ENCODE measurements at regions not wholly inside any gene's neighbourhood (a gene's known extent, or its start where the extent isn't known, plus 50 kb on each side); places are given as distances from the start of the nearest gene placed in this dataset.
"Not testable (repeated sequence)": the region's sequence is repeated elsewhere in the genome, so short reads cannot be mapped to it uniquely, and the experiment has no call there.

DNA sequence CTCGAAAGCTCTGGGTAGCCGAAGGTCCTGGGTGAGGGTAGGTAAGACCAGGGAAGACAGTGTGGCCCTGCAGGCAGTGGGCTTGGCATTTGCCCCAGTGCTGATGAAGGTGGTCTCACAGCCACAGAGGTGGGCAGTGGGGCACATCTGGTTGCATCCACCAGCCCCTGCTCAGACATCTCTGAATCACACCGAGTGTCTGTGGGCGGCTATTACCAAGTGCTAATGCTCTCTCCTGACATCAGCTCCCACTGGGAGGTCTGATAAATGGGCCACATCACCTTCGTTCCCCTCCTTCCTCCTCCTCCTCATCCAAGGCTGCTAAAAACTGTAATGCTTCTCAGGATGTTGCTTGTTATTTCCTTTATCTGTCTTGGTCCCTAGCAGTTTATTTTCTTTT, 330.9 kb upstream of the COBL start:
- DNase-seq: no peak

DNA sequence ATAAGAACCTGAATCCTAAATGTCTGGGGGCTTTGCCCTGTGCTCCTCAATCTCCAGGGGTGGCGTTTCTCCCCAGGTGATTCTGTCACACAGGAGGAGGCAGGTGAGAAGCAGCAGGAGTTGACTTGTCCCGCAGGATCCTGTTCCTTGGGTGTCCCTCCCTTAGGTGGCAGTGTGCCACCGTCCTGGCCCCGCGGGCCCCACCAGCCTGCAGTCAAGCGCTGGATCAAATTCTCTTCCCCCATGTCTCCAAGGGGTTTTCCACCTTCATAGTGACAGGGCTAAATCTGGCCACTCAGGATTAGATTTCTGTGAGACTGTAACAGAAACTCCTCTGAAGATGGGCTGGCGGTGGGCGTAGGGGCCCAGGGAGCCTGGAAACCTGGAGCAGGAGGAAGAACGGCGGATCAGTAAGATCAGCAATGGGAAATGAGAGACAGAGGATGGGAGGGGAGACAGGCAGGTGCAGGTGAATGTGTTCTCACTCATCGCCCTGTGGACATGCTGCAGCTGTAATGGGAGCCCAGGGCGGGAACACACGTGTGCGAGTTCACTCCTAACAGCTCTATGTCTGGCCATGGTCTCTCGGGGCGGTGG, 329.2 kb upstream of the COBL start:
- no peak for DNase-seq

DNA sequence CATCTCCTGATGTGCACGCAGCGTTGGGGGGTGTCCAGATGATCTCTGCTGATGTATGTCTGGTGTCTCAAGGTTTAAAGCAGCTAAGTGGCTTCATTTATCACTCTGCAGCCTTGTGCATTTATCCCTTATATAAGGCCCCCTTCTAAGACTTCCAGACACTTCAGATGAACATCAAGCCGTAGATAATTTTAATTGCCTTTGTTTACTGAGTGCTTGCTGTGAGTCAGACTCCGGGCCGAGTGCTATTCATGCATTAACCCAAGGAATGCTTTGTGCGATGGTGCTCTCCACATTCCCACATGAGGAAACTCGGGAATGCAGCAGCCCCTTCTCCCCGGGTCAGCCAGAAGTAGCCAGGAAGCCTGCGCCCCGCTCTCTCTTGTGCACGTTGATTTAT, 328.6 kb upstream of the COBL start:
- no peak for DNase-seq

DNA sequence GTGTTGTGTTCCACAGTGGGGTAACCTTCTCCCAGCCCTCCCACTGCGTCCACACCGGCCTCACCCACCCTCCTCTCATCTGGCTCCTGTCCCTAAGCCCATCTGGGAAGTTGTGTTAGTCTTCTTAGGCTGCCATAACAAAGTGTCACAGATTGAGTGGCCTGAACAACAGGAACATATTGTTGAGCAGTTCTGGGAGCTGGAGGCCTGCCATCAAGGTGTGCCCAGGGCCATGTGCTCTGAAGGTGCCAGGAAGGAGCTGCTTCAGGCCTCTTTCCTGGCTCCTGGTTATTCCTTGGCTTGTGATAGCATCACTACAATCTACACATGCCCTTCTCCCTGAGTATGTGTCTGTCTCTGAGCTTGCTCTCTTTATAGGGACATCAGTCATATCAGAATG, 327.6 kb upstream of the COBL start:
- DNase-seq: no peak

DNA sequence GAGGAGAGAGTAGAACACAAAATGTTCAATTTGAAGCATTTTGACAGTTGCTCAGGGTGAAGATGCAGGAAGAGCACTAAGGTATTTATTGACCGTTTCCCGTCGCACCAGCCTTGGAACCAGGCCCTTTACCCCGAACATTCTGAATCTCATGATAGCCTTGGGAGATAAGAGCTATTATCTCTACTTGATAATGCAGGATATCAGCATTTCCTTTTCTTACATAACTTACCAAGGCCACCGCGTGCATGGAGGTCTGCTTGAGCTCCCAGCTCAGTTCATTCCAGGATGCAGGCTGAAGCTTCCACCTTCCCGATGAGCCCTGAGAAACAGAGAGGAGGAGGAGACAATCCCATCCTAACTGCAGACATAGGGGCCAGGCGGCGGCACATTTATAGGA, 324.2 kb upstream of the COBL start:
- no peak for DNase-seq

DNA sequence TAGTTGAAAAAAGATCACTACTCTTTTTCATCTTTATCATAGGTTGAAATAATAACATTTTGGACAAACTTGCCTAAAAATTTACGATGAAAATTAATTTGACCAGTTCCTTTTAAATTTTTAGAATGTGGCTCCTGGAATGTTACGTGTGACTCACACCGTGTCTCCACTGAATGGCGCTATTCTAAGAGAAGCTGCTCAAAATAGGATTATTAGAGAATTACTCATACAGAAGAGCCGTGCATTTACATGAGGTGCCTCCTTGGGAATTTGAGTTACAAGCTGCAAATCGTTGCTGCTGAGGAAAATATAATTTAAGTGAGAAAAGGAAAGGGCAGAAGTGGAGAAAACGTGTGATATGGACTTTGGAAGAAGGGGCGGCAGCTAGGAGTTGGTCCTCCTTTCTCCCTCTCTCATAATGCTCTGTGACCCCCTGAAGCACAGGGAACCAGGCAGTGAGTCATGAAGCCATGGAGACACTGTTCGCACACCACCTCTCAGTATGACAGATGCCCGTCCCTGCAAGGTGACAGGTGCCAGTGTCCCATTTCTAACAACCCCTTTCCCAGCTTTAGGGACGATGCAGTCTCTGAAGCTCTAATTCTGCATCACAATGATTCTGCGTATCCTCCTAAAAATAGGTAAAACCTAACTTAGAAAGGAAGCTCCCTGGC, 323.2 kb upstream of the COBL start:
- no peak for DNase-seq

DNA sequence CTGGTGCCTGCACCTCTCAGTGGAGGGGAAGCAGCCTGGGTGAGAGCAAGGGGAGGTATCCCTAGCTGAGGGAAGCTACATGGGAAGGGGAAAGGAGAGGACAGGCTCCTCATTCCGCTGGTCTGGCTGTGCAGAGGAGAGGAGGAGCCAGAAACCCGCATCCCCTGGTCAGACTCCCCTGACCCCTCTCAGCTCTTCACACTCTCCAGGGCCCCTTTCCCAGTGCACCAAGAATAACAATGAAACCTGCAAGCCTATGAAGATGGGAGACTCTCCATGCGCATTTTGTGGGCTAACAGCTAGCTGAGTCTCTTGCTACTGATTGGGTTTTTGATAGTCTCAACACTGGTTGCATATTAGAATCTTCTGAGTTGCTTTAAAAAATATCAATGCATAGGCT, 319.9 kb upstream of the COBL start:
- DNase-seq: no peak

DNA sequence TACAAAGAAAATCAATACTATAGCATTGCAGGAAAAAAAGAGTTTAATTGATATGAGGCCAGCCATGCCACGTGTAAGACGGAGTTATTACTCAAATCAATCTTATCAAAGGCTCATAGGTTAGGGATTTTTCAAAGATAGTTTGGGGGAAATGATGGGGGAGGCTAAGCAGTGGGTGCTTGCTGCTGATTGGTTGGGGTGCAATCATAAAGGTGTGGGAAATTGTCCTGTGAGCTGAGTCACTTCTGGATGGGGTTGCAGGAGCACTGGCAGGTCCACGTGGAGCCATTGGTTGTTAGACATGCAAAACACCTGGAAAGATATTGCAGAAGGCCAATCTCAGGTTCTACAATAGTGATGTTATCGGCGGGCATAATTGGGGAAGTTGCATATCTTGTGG, 319.2 kb upstream of the COBL start:
- no peak for DNase-seq

DNA sequence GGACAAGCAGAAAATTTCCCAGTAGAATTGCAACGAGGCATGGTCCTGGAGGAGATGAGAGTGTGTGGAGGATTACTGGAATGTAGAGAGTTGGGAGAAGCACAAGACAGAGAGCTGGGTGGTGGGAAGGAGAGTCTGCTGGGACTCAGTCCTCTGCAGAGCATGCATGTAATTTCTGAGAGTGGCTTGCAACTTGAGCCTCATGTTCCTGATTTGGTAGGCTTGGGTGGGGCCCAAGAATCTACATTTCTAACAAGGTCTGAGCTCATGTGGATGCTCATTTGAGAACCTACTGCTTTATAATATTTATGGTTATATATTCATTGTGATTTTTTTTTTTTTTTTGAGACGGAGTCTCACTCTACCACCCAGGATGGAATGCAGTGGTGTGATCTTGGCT, 317.9 kb upstream of the COBL start:
- DNase-seq: no peak

DNA sequence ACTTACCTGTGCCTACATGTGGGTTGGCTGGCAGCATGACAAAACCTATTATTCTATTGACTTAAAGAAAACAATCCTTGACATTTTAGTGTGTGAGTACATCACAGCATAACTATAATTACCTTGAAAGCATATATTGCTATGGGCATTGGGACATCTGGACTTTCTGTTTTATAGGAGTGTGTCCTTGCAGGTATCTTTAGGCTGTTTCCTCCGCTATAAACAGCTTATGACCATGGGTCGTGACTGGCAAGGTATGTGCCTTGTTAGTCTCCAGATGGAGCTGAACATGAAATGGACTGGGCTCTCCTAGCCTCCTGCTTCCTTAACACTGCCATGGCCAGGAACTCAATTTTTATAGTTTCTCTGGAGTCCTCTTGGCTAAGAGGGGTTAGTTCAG, 317.4 kb upstream of the COBL start:
- no peak for DNase-seq

DNA sequence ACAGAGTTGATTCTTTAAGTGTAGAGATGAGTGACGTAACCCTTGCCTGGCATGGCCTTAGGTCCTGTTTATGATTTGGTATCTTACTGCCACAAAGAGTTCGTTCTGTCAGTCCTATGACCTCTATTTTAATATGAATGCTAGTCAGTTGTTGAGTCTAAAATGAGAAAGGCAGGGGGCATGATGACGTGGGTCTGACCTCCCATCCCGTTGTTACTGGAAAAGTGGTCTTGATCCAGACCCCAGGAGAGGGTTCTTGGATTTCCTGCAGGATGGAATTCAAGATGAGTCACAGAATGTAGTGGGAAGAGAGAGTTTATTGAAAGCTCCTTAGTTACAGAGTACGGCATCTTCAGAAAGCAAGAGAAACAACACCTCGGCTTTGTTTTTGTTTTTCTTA, 317.0 kb upstream of the COBL start:
- no peak for DNase-seq

DNA sequence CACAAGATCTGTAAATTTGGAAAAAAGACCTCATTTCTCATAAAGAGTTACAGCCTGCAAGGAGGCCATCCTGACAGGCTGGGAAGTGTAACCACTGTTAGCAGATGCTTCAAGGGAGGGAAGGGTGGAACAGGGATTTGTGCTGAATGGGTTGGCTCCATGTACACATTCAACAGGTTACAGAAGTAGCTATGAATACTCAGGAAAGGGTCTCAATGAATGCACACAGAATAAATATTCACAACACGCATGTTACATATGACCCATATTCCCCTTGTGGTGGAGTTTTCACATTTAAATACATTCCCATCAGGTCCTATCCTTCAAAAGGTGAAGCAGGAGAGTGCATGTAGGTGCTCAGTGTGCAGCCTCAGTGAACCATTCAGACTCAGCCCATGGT, 316.4 kb upstream of the COBL start:
- DNase-seq: no peak

DNA sequence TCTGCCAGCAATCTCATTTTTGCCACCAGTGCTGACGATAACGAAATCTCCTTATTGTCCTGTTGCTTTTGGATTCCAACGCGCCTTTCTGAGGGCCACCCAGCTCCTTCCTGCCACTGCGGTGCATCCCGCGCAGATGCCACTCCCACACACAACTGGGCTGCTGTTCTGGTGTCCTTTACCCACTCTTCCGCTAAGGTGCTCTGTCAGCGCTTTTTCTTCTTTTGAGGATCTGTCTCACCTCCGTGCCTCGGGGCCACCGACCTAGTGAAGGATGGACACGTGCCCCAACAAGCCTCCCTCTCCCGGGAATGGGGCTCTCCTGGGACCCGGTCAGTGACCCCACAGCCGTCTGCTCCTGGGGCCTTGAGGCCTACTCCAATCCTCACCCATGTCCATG, 314.3 kb upstream of the COBL start:
- DNase-seq: no peak

DNA sequence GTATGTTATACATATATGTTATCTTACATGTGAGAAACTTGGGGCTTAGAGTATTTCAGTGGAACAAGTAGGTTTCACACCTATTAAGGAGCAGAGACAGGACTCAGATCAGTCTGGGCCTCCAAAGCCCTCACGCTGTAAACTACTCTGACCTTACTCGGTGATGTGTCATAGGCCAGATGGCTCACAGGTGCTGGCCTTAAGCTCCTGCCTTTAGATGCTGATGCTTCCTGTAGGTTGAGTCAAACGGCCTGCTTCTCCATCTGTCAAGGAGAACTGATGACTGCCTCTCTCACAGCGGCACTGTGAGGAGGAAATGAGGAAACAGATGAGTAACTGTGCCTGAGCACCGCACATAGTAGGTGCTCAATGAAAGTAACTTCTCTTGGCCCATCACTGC, 312.6 kb upstream of the COBL start:
- no peak for DNase-seq

DNA sequence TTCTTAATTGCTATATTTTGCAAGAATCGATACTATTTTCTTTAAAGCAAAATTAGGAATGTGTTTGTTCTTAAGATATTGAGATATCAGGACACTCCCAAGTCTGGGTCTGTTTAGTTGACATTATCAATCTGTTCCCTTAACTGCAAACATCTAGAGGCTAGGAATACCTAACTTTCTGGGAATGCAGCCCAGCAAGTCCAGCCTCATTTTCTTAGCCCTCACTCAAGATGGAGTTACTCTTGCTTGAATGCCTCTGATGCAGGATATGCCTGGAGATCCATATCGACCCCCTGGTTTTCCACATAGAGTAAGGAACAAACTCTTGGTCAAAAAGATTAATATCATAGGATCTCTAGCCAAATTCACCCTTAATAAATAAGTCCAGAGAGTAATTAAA, 305.3 kb upstream of the COBL start:
- DNase-seq: no peak

DNA sequence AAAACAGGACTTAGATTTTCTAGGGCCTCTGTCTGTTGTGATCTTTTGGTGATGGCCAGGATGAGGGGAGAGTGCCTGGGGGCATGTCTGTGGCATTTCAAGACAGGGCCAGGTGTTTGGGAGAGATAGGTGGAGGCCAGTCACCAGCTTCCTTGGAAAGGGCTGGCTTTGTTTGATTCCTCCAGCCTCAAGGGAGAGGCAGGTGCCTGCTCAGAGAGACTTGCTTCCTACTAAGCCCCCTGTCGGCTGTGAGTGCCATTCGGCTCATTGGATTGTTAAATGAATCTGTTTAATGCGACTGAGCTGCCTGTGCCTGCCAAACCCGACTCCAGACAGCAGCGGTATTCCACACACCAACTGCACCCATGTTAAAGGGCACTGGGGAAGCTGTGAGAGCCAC, 304.1 kb upstream of the COBL start:
- DNase-seq: no peak

DNA sequence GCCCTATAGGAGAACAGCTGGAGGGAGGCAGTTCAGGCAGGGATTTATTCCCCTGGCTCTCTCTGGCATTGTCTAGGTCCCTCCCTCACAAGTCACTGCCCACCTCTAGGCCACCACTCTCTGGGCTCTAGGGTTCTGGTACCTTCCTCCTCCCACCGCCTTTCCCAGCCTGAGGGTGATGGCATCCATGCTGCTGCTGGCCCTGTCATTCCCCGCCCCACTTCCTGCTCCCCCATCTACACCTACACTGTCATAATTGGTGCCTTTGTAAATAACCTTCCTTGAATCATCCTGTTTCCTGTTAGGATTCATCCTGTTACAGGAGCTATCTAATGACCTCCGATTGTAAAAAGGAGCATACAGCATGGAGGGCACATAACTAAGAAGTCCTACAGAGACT, 303.3 kb upstream of the COBL start:
- DNase-seq: no peak

DNA sequence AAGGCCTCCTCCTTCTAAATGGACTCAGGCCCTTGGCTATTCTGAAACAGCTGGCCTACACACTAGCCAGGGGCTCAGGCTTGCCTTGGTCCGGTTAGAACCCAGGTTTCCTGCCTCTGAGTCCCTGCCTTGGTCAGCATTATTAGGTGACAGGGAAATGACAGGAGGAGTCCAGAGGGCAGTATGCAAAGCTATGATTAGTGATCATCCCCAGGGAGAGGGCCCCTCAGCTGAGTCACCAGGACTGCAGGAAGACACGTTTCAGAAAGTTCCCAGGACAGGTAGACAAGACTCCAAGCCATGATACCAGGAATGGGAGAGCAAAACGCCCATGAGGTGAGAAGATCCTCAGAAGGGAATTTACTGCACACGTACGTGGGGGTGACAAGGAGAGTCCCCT, 301.1 kb upstream of the COBL start:
- no peak for DNase-seq

DNA sequence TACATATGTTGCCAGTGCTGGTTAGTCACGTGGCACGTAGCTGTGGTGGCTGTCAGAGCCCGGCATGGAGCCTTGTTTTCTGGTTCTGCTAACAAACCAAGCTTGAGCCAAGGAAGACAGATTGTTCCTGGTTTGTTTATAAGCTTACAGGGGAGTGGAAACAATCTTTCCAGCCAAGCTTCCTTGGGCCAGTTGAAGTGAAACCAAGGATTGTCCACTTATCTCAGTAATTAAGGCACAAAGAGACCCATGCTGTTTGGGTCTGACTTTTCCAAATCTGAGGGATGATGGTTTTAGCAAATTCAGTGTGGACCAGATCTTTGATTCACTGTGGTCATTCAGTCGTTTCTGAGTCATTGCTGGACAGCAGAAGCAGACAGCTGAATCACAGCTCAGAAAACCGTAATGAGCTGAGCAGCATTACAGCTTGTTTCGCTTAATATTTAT, 297.3 kb upstream of the COBL start:
- no peak for DNase-seq

DNA sequence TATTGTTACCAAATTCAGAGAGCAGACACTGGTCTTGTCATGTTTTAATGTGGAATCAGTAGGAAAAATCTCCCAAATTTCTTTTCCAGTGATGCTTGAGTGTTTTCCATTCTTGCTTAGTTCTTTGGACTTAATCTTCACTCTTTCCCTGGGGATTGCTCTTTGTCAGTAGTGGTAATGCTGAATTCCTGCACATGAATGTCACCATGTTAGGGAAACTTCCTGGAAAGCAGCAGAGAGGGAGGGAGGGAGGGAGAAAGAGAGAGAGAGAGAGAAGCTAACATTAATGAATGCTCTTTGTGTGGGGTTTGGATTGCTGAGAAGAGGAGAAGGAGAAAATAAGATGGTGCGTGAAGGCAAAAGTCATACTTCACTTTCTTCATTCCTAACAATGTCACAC, 295.3 kb upstream of the COBL start:
- DNase-seq: no peak

DNA sequence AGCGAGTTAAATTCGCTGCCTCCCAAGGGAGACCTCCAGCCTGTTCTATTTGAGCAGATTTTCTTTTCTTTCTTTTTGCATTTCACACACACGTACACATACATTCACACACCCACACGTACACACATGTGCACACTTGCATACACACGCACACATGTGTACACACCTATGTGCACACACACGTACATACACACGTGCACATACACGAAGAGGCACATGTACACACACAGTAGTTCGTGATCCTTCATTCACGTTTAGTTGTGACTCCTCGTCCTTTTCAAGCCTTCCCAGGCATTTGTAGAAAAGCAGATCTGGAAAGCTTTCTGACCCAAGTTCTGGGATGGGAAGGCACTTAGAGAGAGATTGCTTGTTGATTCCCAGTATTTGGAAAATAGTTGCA, 290.8 kb upstream of the COBL start:
- no peak for DNase-seq

DNA sequence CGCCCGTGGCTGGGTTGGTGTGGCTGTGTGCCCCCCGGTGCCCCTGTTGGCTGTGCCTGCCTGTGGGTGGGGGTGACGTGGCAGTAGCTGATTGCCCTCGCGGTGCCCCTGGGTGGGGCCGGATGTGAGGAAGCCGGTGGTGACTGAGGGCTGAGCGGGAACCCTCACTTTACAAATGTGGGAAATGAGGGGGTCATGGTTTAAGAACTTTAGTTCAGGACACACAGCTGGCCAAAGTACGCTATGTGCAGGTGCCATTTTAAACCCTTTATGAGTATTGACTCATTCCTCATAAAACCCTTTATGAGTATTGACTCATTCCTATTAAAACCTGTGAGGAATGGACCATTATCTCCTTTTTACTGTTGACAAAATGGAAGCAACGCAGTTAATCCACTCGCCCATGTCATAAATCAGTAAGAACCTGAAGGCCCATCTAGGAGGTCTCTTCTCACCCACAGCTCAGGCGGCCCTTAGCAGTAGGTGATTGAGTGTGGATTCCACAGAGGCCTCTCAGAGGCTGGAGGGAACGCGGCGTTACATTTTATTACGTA, 290.1 kb upstream of the COBL start:
- DNase-seq: no peak

DNA sequence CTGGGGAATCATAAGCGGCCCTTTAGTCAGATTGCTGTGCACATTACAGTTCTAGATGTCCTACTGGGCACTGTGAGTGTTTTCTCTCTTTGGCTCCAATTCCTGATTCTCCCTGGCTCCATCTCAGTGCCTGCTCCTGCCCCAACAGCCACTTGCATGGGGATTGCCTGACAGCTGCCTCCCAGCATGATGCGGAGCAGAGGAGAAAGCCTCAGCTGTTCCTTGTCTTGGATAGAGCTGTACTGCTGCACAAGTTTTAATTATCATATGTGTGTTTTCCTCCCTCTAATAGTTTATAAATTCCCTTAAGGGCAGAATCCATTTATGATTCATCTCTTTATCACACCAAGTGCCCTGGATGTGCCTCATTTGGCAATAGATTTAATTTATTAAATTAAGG, 285.8 kb upstream of the COBL start:
- DNase-seq: no peak

DNA sequence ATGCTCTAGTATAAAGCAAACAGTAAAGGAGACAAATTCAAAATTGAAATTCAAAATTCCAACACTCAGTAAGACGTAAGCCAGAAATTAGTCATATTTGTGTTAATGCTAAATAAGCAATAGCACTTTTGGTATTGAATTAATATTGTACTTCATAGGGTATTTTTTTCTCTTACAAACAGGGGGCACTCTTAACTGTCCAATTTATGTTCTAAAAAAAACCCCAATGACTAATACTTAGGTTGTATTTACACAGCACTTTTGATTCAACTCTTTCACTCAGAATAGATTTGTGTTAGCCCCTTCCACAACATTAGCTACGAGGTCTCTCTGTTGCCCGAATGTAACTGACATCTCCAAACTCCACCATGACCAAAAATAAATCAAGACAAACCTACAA, 284.9 kb upstream of the COBL start:
- DNase-seq: no peak

DNA sequence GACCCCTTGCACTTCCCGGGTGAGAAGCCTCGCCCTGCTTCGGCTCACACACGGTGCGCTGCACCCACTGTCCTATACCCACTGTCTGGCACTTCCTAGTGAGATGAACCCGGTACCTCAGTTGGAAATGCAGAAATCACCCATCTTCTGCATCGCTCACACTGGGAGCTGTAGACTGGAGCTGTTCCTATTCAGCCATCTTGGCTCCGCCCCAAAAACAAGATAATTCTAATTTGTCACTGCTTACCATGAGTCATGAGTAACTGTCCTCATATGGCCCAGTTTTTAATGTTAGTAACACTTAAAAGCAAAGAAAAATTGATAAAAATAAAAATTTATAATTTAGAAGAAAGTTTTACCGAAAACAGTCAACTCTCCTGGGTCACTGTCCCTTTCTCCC, 283.3 kb upstream of the COBL start:
- DNase-seq: not testable (repeated sequence)

Measured in dermis blood vessel endothelial cell (primary cell).